Colonic mucosa (tissue), 4 donors: ENCODE measurements at regions not wholly inside any gene's neighbourhood (a gene's known extent, or its start where the extent isn't known, plus 50 kb on each side); places are given as distances from the start of the nearest gene placed in this dataset.
A peak's percentile ranks its signal among the peaks of the same experiment; 100 is the strongest.

ENCODE experiments used
- DNase-seq: peaks from one replicate; pipeline ENCODE4 v3.0.0-alpha.2; 2020
- H3K27ac ChIP-seq: fragments of 200-600 bp; one replicate; pipeline ENCODE4 v1.8.0; 2021
- H3K27me3 ChIP-seq: fragments of 200-600 bp; one replicate; pipeline ENCODE4 v1.8.0; 2021
- H3K36me3 ChIP-seq: fragments of 200-600 bp; one replicate; pipeline ENCODE4 v1.8.0; 2021
- H3K4me1 ChIP-seq: fragments of 200-600 bp; one replicate; pipeline ENCODE4 v1.8.0; 2021; ENCODE audit warnings: mild to moderate bottlenecking
- H3K4me3 ChIP-seq: fragments of 200-600 bp; one replicate; pipeline ENCODE4 v1.8.0; 2021
- H3K9ac ChIP-seq, 2 donors: one replicate each; pipeline ENCODE4 v1.7.0; 2013; ENCODE audit warnings: control low read depth in 2 of 2, low read depth in 2 of 2, low read length in 2 of 2
- H3K9me3 ChIP-seq: fragments of 200-600 bp; one replicate; pipeline ENCODE4 v1.8.0; 2021
- CTCF ChIP-seq: fragments of 200-600 bp; IDR thresholded peaks from one replicate; pipeline ENCODE4 v1.8.0; 2022; ENCODE audit warnings: antibody characterized with exemption, mild to moderate bottlenecking
- intact Hi-C: fragments of 100-400 bp; cut with DNase I; formaldehyde crosslinking; loops from one replicate; pipeline ENCODE4 v1.14.1; 2022
- donor health status: healthy.
- donor health status: DM: no; HTN: no; CAD: no.
- donor health status: DM: no; HTN: no; CAD: no.

GRCh38 chrX:14476205-14476604 lies 53.1 kb upstream of the GLRA2 start:
- Histone ChIP-seq H3K4me3 (no peak overlapping the region), H3K27me3 (no peaks in the 10 kb centered on the region), H3K4me1 (no peaks in the 10 kb centered on the region), H3K27ac (peak overlapping the region; percentile 60), H3K9ac (peak overlapping the region in 1 of 2 donors; percentile 30), H3K36me3 (no peaks in the 10 kb centered on the region), H3K9me3 (no peaks in the 10 kb centered on the region)
- DNase-seq, result peak; percentile 24
- TF ChIP-seq CTCF, result no peak
- intact Hi-C loops, result no loop called here

- H3K36me3 ChIP-seq, result no peaks in the 10 kb centered on the region
- H3K4me1 ChIP-seq, result no peaks in the 10 kb centered on the region
- no peaks in the 10 kb centered on the region for H3K27me3 ChIP-seq
- intact Hi-C loops, result no loop called here
- no peak overlapping the region for H3K9ac ChIP-seq
- no peak overlapping the region for H3K27ac ChIP-seq
- DNase-seq, result no peak
- TF ChIP-seq CTCF, result no peak
- no peak overlapping the region for H3K4me3 ChIP-seq
- H3K9me3 ChIP-seq, result no peaks in the 10 kb centered on the region
These were observed 79.6 kb upstream of the GLRA2 start for GRCh38 chrX:14449773-14450172.

- DNase-seq, result peak; percentile 21
- Histone ChIP-seq H3K9me3 (no peaks in the 10 kb centered on the region), H3K27ac (no peak overlapping the region), H3K36me3 (no peaks in the 10 kb centered on the region), H3K4me3 (no peak overlapping the region), H3K9ac (no peak overlapping the region), H3K4me1 (no peaks in the 10 kb centered on the region), H3K27me3 (no peaks in the 10 kb centered on the region)
- intact Hi-C loops, result no loop called here
- no peak for TF ChIP-seq CTCF
These were observed 80.9 kb upstream of the GLRA2 start for GRCh38 chrX:14448406-14448805.

GRCh38 chrX:14440106-14440505 lies 89.2 kb upstream of the GLRA2 start:
- Histone ChIP-seq H3K4me1 (no peaks in the 10 kb centered on the region), H3K27me3 (no peaks in the 10 kb centered on the region), H3K36me3 (no peaks in the 10 kb centered on the region), H3K27ac (no peak overlapping the region), H3K9ac (no peak overlapping the region), H3K9me3 (no peaks in the 10 kb centered on the region), H3K4me3 (no peak overlapping the region)
- intact Hi-C loops, result no loop called here
- DNase-seq, result no peak
- TF ChIP-seq CTCF, result no peak

GRCh38 chrX:14427614-14428013 lies 101.7 kb upstream of the GLRA2 start:
- no peak for DNase-seq
- no peaks in the 10 kb centered on the region for H3K9me3 ChIP-seq
- no peak for TF ChIP-seq CTCF
- H3K9ac ChIP-seq, result no peak overlapping the region
- H3K27ac ChIP-seq, result no peak overlapping the region
- H3K4me3 ChIP-seq, result no peak overlapping the region
- H3K4me1 ChIP-seq, result no peaks in the 10 kb centered on the region
- H3K27me3 ChIP-seq, result no peaks in the 10 kb centered on the region
- intact Hi-C loops, result no loop called here
- H3K36me3 ChIP-seq, result no peaks in the 10 kb centered on the region

GRCh38 chrX:14420841-14421240 lies 108.5 kb upstream of the GLRA2 start:
- TF ChIP-seq CTCF, result no peak
- intact Hi-C loops, result no loop called here
- DNase-seq, result no peak
- no peak overlapping the region for H3K9ac ChIP-seq
- H3K9me3 ChIP-seq, result no peaks in the 10 kb centered on the region
- no peaks in the 10 kb centered on the region for H3K4me1 ChIP-seq
- H3K27me3 ChIP-seq, result no peaks in the 10 kb centered on the region
- no peak overlapping the region for H3K27ac ChIP-seq
- no peaks in the 10 kb centered on the region for H3K36me3 ChIP-seq
- H3K4me3 ChIP-seq, result no peak overlapping the region
